Prostate gland (tissue), 2 donors: ENCODE measurements at regions not wholly inside any gene's neighbourhood (a gene's known extent, or its start where the extent isn't known, plus 50 kb on each side); places are given as distances from the start of the nearest gene placed in this dataset.

Source experiments
- DNase-seq: peaks from one replicate; pipeline ENCODE4 v3.0.0-alpha.2; 2019; ENCODE audit warnings: low spot score
- H3K27ac ChIP-seq, 2 donors: fragments of 200-600 bp; sonication (generic); 2 replicates each; pipeline ENCODE4 v1.5.1; 2017 to 2019
- H3K27me3 ChIP-seq: fragments of 200-600 bp; sonication (generic); replicated peaks from 2 replicates; pipeline ENCODE4 v1.5.1; 2019; ENCODE audit not compliant: insufficient read depth
- H3K36me3 ChIP-seq, 2 donors: fragments of 200-600 bp; sonication (generic); 1 replicate in 1 of 2; 2 replicates in 1 of 2; pipeline versions ENCODE4 v1.5.1 to v1.8.1; 2017 to 2019
- H3K4me1 ChIP-seq: fragments of 200-600 bp; sonication (generic); replicated peaks from 2 replicates; pipeline ENCODE4 v1.5.1; 2019
- H3K4me3 ChIP-seq, 2 donors: fragments of 200-600 bp; sonication (generic); 2 replicates each; pipeline ENCODE4 v1.5.1; 2017 to 2019
- H3K9me3 ChIP-seq: fragments of 200-600 bp; sonication (generic); 2 replicates; pipeline ENCODE4 v1.5.1; 2017
- CTCF ChIP-seq, 4 experiments: fragments of 200-600 bp in 2 of 4; fragments of 450-650 bp in 2 of 4; sonication (generic) in 2 of 4; IDR thresholded peaks; 1 replicate in 3 of 4; 2 replicates in 1 of 4; pipeline ENCODE4 v1.5.1; 2016 to 2019; ENCODE audit warnings: antibody characterized with exemption in 4 of 4, mild to moderate bottlenecking in 2 of 4, moderate library complexity in 2 of 4
- POLR2A ChIP-seq: fragments of 450-650 bp; IDR thresholded peaks from one replicate; pipeline ENCODE4 v1.6.1; 2016; ENCODE audit warnings: antibody characterized with exemption, mild to moderate bottlenecking
- POLR2AphosphoS5 ChIP-seq: sonication (generic); formaldehyde crosslinking; IDR thresholded peaks from one replicate; pipeline ENCODE4 v1.6.1; 2017; ENCODE audit warnings: antibody characterized with exemption
- WGBS: methylation state at CpG from one replicate; pipeline ENCODE4 v1.1.5; 2018; 5-methylcytosine and 5-hydroxymethylcytosine counted together
- intact Hi-C: fragments of 100-400 bp; cut with DNase I; formaldehyde crosslinking; loops from one replicate; pipeline ENCODE4 v1.14.2; 2022

GRCh38 chr10:30111340-30112022 is 52.1 kb upstream of the JCAD start:
- no peak for DNase-seq
- no peak overlapping the region for H3K27ac ChIP-seq
- no peak for TF ChIP-seq POLR2A
- no peak for TF ChIP-seq CTCF (IDR thresholded peaks at IDR 0.05)
- TF ChIP-seq POLR2AphosphoS5: no peak
- WGBS: 53% methylated on average over 4 of the region's 4 CpGs
- intact Hi-C loops: no loop called here
- H3K9me3 ChIP-seq: no peaks in the 10 kb centered on the region
- H3K4me1 ChIP-seq: no peaks in the 10 kb centered on the region
- no peak overlapping the region for H3K4me3 ChIP-seq
- H3K27me3 ChIP-seq: no peaks in the 10 kb centered on the region
- no peaks in the 10 kb centered on the region for H3K36me3 ChIP-seq
